ENCODE measurements at regions not wholly inside any gene's neighbourhood (a gene's known extent, or its start where the extent isn't known, plus 50 kb on each side); places are given as distances from the start of the nearest gene placed in this dataset.

DNA sequence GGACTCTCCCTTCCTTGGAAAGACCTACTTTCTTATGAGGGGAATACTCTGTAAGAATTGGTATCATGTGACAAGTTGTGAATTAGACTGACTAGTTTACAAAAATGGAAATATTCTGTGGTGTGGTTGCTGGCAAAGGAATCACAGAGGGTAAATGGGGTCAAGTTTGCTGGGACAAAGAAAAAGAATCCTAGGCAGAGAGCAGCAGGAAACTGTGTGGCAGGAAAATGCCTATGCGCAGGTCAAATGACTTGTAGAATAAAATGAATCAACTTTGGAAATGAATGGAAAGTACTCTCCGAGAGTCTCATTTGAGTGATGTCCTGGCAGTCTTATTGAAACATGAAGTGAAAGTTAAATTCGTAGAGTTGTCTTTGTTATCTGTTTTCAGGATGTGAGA lies 1250.7 kb downstream of the UQCRFS1 start:
- TF ChIP-seq SMC3 (IDR thresholded peaks at IDR 0.05; ENCODE audit: borderline replicate concordance, low read length) (no peak), NR2F1 (conservative IDR thresholded peaks at IDR 0.05) (no peak), SP1 (IDR thresholded peaks at IDR 0.05; ENCODE audit: low read depth, low read length) (no peak)
